GM12878 (cell line): ENCODE measurements at regions not wholly inside any gene's neighbourhood (a gene's known extent, or its start where the extent isn't known, plus 50 kb on each side); places are given as distances from the start of the nearest gene placed in this dataset.

Source experiments
- ATF3 ChIP-seq: IDR thresholded peaks from 2 replicates; pipeline ENCODE4 v1.6.1; 2011; ENCODE audit warnings: low read depth, mild to moderate bottlenecking, low read length, moderate library complexity, borderline replicate concordance; ENCODE audit errors: extremely low read depth
- CBX5 ChIP-seq: sonication (generic); IDR thresholded peaks from 2 replicates; pipeline ENCODE4 v1.6.1; 2016; ENCODE audit warnings: low read depth, moderate library complexity, mild to moderate bottlenecking, inconsistent platforms
- CHD1 ChIP-seq: IDR thresholded peaks from 2 replicates; pipeline ENCODE4 v1.6.1; 2012; ENCODE audit warnings: low read depth, low read length, improper control_type of control experiment
- CTCF ChIP-seq, 3 experiments: IDR thresholded peaks in 2 of 3; conservative IDR thresholded peaks in 1 of 3; 2 replicates each; pipeline ENCODE4 v1.5.1; 2011; ENCODE audit warnings: low read depth in 3 of 3, low read length in 3 of 3, mild to moderate bottlenecking in 3 of 3, control low read depth in 2 of 3, moderate library complexity in 2 of 3, inconsistent platforms in 1 of 3, mixed read lengths in 1 of 3; ENCODE audit not compliant: control insufficient read depth in 2 of 3, insufficient read depth in 1 of 3; ENCODE audit errors: extremely low read depth in 1 of 3
- E4F1 ChIP-seq: fragments of 450-650 bp; IDR thresholded peaks from 2 replicates; pipeline ENCODE4 v1.6.1; 2018; ENCODE audit warnings: borderline replicate concordance, mild to moderate bottlenecking; ENCODE audit not compliant: partially characterized antibody
- EED ChIP-seq: sonication (generic); IDR thresholded peaks from 2 replicates; pipeline ENCODE4 v1.6.1; 2016; ENCODE audit warnings: antibody characterized with exemption, low read depth
- EZH2 ChIP-seq: IDR thresholded peaks from 2 replicates; pipeline ENCODE4 v1.6.1; 2012; ENCODE audit warnings: low read depth, mild to moderate bottlenecking, control low read depth, inconsistent platforms, low read length, borderline replicate concordance; ENCODE audit not compliant: control insufficient read depth
- FOS ChIP-seq: IDR thresholded peaks from 3 replicates; pipeline ENCODE4 v1.6.1; 2011; ENCODE audit warnings: borderline replicate concordance; ENCODE audit not compliant: insufficient read length; ENCODE audit errors: extremely low read depth
- GATAD2B ChIP-seq: fragments of 450-650 bp; conservative IDR thresholded peaks from 2 replicates; pipeline ENCODE4 v1.6.1; 2017; ENCODE audit warnings: low read depth, mild to moderate bottlenecking, moderate library complexity
- HDGF ChIP-seq: fragments of 450-650 bp; IDR thresholded peaks from 2 replicates; pipeline ENCODE4 v1.6.1; 2016; ENCODE audit warnings: antibody characterized with exemption
- KLF5 ChIP-seq: fragments of 450-650 bp; IDR thresholded peaks from 2 replicates; pipeline ENCODE4 v1.6.1; 2014; ENCODE audit warnings: mild to moderate bottlenecking; ENCODE audit not compliant: partially characterized antibody
- MEF2B ChIP-seq: fragments of 450-650 bp; IDR thresholded peaks from 2 replicates; pipeline ENCODE4 v1.6.1; 2018; ENCODE audit warnings: mild to moderate bottlenecking, moderate library complexity; ENCODE audit not compliant: partially characterized antibody, poor library complexity, severe bottlenecking
- NFYA ChIP-seq: IDR thresholded peaks from 2 replicates; pipeline ENCODE4 v1.6.1; 2011; ENCODE audit warnings: low read depth, mild to moderate bottlenecking, low read length, improper control_type of control experiment, borderline replicate concordance
- NFYB ChIP-seq: IDR thresholded peaks from 2 replicates; pipeline ENCODE4 v1.6.1; 2011; ENCODE audit warnings: low read depth, mild to moderate bottlenecking, low read length, improper control_type of control experiment, moderate library complexity; ENCODE audit not compliant: insufficient read depth
- PAX8 ChIP-seq: fragments of 450-650 bp; IDR thresholded peaks from 2 replicates; pipeline ENCODE4 v1.6.1; 2017; ENCODE audit warnings: mild to moderate bottlenecking, moderate library complexity
- RBBP5 ChIP-seq: fragments of 200-600 bp; sonication (generic); conservative IDR thresholded peaks from 2 replicates; pipeline ENCODE4 v1.6.1; 2016
- RCOR1 ChIP-seq: conservative IDR thresholded peaks from 2 replicates; pipeline ENCODE4 v1.6.1; 2012; ENCODE audit warnings: low read depth, low read length, improper control_type of control experiment
- RELB ChIP-seq: fragments of 450-650 bp; IDR thresholded peaks from 2 replicates; pipeline ENCODE4 v1.6.1; 2017; ENCODE audit warnings: low read depth, mild to moderate bottlenecking, moderate library complexity
- SIX5 ChIP-seq: IDR thresholded peaks from 2 replicates; pipeline ENCODE4 v1.6.1; 2011; ENCODE audit warnings: mild to moderate bottlenecking, low read depth, low read length, moderate library complexity; ENCODE audit not compliant: severe bottlenecking
- SRF ChIP-seq, 2 experiments: IDR thresholded peaks; 2 replicates each; pipeline ENCODE4 v1.6.1; 2011; ENCODE audit warnings: low read depth in 2 of 2, low read length in 2 of 2, mild to moderate bottlenecking in 1 of 2, moderate library complexity in 1 of 2
- TCF7 ChIP-seq: IDR thresholded peaks from 2 replicates; pipeline ENCODE4 v1.6.1; 2014; ENCODE audit warnings: antibody characterized with exemption, borderline replicate concordance
- USF1 ChIP-seq: IDR thresholded peaks from 2 replicates; pipeline ENCODE4 v1.6.1; 2011; ENCODE audit warnings: borderline replicate concordance, low read depth, mild to moderate bottlenecking, moderate library complexity, mixed read lengths, low read length; ENCODE audit not compliant: insufficient read depth; ENCODE audit errors: extremely low read length
- ZNF207 ChIP-seq: fragments of 450-650 bp; IDR thresholded peaks from 2 replicates; pipeline ENCODE4 v1.6.1; 2014; ENCODE audit warnings: antibody characterized with exemption, mild to moderate bottlenecking, borderline replicate concordance

- TF ChIP-seq E4F1: no peak
- no peak for TF ChIP-seq NFYA
- TF ChIP-seq MEF2B: peak; percentile 100
- TF ChIP-seq RCOR1: no peak; the same call in 1 of the 2 replicates
- no peak for TF ChIP-seq FOS
- TF ChIP-seq USF1: no peak
- peak; percentile 68; the same call in 1 of the 2 replicates for TF ChIP-seq CHD1
- no peak for TF ChIP-seq ZNF207
- TF ChIP-seq RBBP5: no peak
- no peak for TF ChIP-seq SRF (IDR thresholded peaks at IDR 0.05; ENCODE audit: low read depth in 2 of 2, low read length in 2 of 2)
- peak; percentile 100 for TF ChIP-seq GATAD2B
- TF ChIP-seq CTCF (IDR thresholded peaks at IDR 0.05 in 2 of 3, conservative IDR thresholded peaks at IDR 0.05 in 1 of 3; ENCODE audit: control insufficient read depth in 2 of 3, extremely low read depth in 1 of 3, insufficient read depth in 1 of 3, low read depth in 3 of 3, low read length in 3 of 3): no peak
- no peak for TF ChIP-seq EZH2
- TF ChIP-seq EED: peak; percentile 97
- TF ChIP-seq KLF5: peak; percentile 69
- TF ChIP-seq HDGF: peak; percentile 36; the same call in 1 of the 2 replicates
- TF ChIP-seq RELB: peak; percentile 92
- no peak for TF ChIP-seq ATF3
- no peak for TF ChIP-seq NFYB
- TF ChIP-seq CBX5: peak; percentile 91; the same call in 1 of the 2 replicates
- TF ChIP-seq TCF7: peak; percentile 67; the same call in 1 of the 2 replicates
- TF ChIP-seq PAX8: no peak
- peak; percentile 1 for TF ChIP-seq SIX5
These were observed 170.8 kb downstream of the S1PR1 start (continued) for GRCh38 chr1:101407505-101408211.
